DOHH2 (cell line): ENCODE measurements at regions not wholly inside any gene's neighbourhood (a gene's known extent, or its start where the extent isn't known, plus 50 kb on each side); places are given as distances from the start of the nearest gene placed in this dataset.

Experiments
- CTCF ChIP-seq: fragments of 200-600 bp; sonication (generic); IDR thresholded peaks from one replicate; pipeline ENCODE4 v1.5.1; 2014; ENCODE audit warnings: antibody characterized with exemption, mild to moderate bottlenecking, low read depth, low read length; ENCODE audit not compliant: poor library complexity, severe bottlenecking
- EZH2phosphoT487 ChIP-seq: fragments of 200-600 bp; sonication (generic); IDR thresholded peaks from 2 replicates; pipeline ENCODE4 v1.6.1; 2017; ENCODE audit warnings: borderline replicate concordance, mild to moderate bottlenecking, antibody characterized with exemption, low read length, moderate library complexity, mixed read lengths

DNA sequence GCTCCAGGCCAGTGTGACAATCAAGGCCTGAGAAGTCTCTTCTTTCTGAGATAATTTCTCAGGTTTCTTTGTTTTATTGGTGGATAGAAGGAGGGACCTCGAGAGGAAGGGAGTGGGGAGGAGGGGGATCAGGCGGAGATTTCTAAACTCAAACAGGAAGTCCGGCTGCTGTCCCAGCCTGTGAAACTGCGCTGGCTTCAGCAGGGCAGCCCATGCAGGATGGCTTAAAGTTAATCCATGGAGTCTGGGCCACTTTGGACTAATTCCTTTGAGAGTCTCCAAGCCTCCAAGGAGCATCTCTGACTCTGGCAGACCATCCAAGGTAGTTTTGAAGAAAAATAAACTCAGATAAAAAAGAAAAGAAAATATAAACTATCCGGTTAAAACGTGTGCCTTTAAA is 378.5 kb downstream of the MLLT3 start:
- TF ChIP-seq CTCF (no peak), EZH2phosphoT487 (no peak)
